Bronchial epithelial cell (primary cell): ENCODE measurements at regions not wholly inside any gene's neighbourhood (a gene's known extent, or its start where the extent isn't known, plus 50 kb on each side); places are given as distances from the start of the nearest gene placed in this dataset.

Experiments
- DNase-seq: peaks from one replicate; pipeline ENCODE4 v3.0.0-alpha.2; 2010; ENCODE audit warnings: low read depth
- FAIRE-seq: peaks from 2 replicates; lab custom pipeline; 2011; peaks lifted over from hg19 to GRCh38; lab: Jason Lieb, UNC
- H3K27me3 ChIP-seq: 2 replicates; pipeline ENCODE4 v1.5.1; 2011; ENCODE audit warnings: low read length; ENCODE audit not compliant: control insufficient read depth, insufficient read depth
- H3K36me3 ChIP-seq: 2 replicates; pipeline ENCODE4 v1.5.1; 2011; ENCODE audit warnings: low read length; ENCODE audit not compliant: control insufficient read depth, insufficient read depth
- H3K4me3 ChIP-seq: 2 replicates; pipeline ENCODE4 v1.5.1; 2011; ENCODE audit warnings: mild to moderate bottlenecking, low read depth, low read length, control low read depth
- TF ChIP-seq, protein P1 (sequence below): IDR thresholded peaks from 2 replicates; pipeline ENCODE4 v1.5.1; 2011; ENCODE audit warnings: mild to moderate bottlenecking, moderate library complexity, low read length, control low read depth, inconsistent platforms; ENCODE audit not compliant: insufficient read depth, severe bottlenecking

DNA sequence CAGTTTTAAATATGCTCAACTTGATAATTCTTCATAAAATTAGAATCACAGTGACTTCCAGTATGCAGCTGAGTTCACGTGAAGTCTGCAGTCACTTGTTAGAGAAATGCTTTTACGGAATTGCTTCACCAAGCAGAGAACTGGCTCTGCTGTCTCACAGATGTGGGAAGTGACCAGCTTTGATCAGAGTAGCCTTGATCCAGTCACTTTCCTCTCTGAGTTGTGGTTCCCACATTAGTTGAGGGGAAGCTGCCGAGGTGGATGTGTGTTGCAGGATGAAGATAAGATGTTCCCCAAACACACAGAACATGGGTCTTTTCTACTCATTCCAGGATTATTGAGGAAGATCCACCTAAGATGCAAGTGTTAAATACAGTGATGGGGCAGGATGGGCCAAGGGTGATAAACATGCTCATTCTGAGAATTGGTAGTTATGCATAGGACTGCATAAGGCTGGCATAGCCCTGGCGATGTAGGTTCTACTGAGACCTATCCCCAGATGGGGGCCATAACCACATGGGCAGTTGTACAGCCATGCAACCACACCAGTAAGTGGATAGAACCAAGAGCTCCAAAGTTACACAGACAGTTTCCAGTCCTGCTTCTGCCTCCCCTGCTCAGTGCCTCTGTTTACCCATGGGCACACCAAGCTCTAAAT lies 168.9 kb upstream of the MAF start:
- DNase-seq: no peak
- TF ChIP-seq, protein P1, sequence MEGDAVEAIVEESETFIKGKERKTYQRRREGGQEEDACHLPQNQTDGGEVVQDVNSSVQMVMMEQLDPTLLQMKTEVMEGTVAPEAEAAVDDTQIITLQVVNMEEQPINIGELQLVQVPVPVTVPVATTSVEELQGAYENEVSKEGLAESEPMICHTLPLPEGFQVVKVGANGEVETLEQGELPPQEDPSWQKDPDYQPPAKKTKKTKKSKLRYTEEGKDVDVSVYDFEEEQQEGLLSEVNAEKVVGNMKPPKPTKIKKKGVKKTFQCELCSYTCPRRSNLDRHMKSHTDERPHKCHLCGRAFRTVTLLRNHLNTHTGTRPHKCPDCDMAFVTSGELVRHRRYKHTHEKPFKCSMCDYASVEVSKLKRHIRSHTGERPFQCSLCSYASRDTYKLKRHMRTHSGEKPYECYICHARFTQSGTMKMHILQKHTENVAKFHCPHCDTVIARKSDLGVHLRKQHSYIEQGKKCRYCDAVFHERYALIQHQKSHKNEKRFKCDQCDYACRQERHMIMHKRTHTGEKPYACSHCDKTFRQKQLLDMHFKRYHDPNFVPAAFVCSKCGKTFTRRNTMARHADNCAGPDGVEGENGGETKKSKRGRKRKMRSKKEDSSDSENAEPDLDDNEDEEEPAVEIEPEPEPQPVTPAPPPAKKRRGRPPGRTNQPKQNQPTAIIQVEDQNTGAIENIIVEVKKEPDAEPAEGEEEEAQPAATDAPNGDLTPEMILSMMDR: no peak
- no peak overlapping the region for H3K4me3 ChIP-seq
- no peaks in the 10 kb centered on the region for H3K36me3 ChIP-seq
- FAIRE-seq: peak; percentile 82
- no peaks in the 10 kb centered on the region for H3K27me3 ChIP-seq

DNA sequence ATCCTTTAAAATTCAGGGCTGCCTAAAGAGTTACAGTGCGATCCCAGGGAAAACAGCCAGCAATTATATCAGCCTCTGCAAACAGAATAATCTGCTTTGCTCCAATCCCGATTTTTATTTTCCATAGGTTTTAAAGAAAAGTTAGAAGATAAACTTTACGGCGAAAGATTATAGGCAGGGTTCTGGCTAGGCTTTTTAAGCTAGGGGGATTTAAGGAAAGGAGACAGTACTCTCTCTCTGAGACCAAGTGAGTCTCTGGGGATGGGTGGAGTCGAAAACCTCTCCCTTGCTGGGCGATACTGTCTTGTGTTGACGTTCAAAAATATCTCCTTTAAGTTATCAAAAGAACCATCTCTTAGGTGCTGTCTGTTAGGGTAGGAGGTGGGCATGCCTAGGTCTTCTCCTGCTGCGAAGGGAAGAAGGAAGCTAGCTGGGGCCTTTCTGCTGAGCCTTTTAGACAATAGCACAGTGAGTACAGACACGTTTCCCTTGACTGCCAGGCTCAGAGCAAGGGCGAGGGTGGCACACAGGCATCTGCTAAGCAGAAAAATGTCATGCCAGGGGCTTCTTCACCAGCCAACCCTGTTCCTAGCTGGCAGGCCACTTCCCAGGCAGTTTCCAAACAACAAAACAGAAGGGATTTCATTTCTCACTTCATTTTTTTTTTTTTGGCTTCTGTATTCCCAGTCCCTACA lies 167.9 kb upstream of the MAF start:
- Histone ChIP-seq H3K27me3 (no peaks in the 10 kb centered on the region), H3K4me3 (no peak overlapping the region)

DNA sequence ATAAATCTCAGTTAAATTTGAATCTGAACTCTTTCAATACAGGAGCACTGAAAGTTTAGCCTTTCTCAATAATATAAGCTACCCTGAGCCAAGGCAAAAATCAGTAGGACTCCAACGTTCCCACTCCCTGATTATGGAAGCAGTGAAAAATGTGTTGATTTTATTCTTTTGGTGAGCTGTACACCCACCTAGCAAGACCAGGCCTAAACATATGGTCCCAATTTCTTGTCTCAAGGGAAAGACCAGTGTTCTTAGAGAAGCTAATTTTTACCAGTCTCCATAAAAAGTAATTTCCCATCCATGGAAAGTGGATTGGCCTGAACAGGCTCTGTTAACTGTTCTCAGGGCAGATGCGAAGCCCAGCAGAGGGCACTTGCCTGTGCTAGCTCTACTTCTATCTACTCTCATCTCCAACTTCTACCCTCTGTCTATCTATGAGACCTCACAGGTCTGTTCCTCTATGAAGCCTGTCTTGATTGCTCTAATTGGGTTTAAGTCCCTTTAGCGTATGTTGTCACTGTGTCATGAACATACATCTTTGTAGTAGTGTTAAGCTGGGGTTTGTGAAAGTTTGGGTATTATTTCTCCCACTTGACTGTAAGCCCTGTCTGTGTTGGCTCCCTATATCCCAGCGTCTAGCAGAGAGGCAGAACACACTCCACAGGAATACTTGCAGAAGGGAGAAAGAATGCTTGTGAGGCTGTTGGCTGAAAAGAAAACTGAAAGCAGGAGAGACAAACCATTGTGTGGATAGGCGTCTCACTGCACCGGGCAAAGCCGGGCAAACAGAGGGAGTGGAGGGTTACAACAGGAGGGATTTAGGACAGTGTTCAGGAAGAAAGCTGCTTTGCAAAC lies 167.1 kb upstream of the MAF start:
- no peaks in the 10 kb centered on the region for H3K36me3 ChIP-seq
- H3K27me3 ChIP-seq: no peaks in the 10 kb centered on the region
- no peak overlapping the region for H3K4me3 ChIP-seq
- TF ChIP-seq, protein P1: peak; percentile 61
- peak; percentile 50 for DNase-seq
- no peak for FAIRE-seq

More for the DNA sequence above, 167.9 kb upstream of the MAF start:
- DNase-seq (peak; percentile 15), FAIRE-seq (no peak)
- TF ChIP-seq, protein P1: no peak
- H3K36me3 ChIP-seq: no peaks in the 10 kb centered on the region

DNA sequence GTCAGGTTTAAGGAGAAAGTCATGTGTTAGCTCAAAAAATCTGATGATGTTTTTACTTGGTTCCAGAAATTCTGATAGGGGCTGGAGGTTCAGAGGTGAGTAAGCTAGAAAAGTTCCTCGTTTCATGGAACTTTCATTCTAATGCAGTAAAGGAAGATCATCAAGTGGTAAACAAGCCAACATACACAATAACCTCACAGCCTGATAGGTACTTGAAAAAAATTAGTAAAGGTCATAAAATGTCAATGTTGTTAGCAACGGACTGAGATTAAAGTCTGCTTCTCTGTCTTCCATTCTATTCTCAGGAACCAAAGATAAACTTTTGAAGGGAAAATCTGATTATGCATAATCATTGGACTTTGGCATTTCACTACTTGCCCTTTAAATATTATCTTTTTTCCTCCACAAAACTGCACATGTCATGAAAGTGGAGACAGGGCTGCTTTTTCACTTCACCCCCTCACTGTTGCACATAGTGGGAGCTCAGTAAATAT lies 165.4 kb upstream of the MAF start:
- TF ChIP-seq, protein P1: no peak
- FAIRE-seq (no peak), DNase-seq (no peak)
- Histone ChIP-seq H3K36me3 (no peaks in the 10 kb centered on the region), H3K27me3 (no peaks in the 10 kb centered on the region), H3K4me3 (no peak overlapping the region)

DNA sequence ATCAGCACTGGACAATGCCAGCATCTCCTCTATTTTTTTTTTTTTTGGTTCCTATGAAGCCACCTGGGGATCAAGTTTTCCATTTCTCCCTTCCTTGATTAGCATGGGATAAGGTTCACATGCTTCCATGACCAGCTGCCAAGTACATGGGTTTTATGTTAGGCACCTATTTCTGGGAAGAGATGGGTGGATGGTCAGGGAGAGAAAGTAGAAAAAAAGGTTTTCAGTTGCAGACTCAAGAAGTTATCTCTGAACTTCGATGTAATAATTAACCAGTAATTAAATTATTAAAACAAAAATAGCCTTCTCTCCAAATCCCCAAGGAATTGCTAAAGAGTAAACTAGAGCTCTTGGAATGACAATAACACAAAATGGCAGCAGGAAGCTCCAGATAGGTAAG lies 164.9 kb upstream of the MAF start:
- TF ChIP-seq, protein P1: no peak
- FAIRE-seq: no peak
- no peaks in the 10 kb centered on the region for H3K27me3 ChIP-seq
- no peak overlapping the region for H3K4me3 ChIP-seq
- no peak for DNase-seq
- H3K36me3 ChIP-seq: no peaks in the 10 kb centered on the region
